Small intestine (tissue), 7 donors: ENCODE measurements at regions not wholly inside any gene's neighbourhood (a gene's known extent, or its start where the extent isn't known, plus 50 kb on each side); places are given as distances from the start of the nearest gene placed in this dataset.
"Not testable (repeated sequence)": the region's sequence is repeated elsewhere in the genome, so short reads cannot be mapped to it uniquely, and the experiment has no call there.

Source experiments
- DNase-seq, 2 donors: peaks; one replicate each; pipeline versions ENCODE4 v3.0.0 to v3.0.0-alpha.2; 2013
- FAIRE-seq: peaks from 2 replicates; lab custom pipeline; 2012; peaks lifted over from hg19 to GRCh38; lab: Jason Lieb, UNC
- H3K27ac ChIP-seq, 3 donors: one replicate each; pipeline ENCODE4 v1.5.1; 2013; ENCODE audit warnings: low read length in 2 of 3, mild to moderate bottlenecking in 2 of 3, control low read depth in 1 of 3, inconsistent platforms in 1 of 3, low read depth in 1 of 3, moderate library complexity in 1 of 3
- H3K27me3 ChIP-seq, 3 donors: one replicate each; pipeline ENCODE4 v1.6.1; 2013; ENCODE audit warnings: low read length in 3 of 3, inconsistent platforms in 1 of 3; ENCODE audit not compliant: control insufficient read depth in 3 of 3, insufficient read depth in 3 of 3
- H3K36me3 ChIP-seq, 3 donors: one replicate each; pipeline ENCODE4 v1.6.1; 2013; ENCODE audit warnings: low read length in 3 of 3, inconsistent platforms in 1 of 3, low read depth in 1 of 3, mild to moderate bottlenecking in 1 of 3, moderate library complexity in 1 of 3; ENCODE audit not compliant: control insufficient read depth in 3 of 3, insufficient read depth in 2 of 3
- H3K4me1 ChIP-seq, 3 donors: one replicate each; pipeline ENCODE4 v1.6.1; 2013; ENCODE audit warnings: low read length in 2 of 3, inconsistent platforms in 1 of 3, low read depth in 1 of 3, mild to moderate bottlenecking in 1 of 3, moderate library complexity in 1 of 3; ENCODE audit not compliant: control insufficient read depth in 3 of 3, insufficient read depth in 2 of 3
- H3K4me3 ChIP-seq, 3 donors: one replicate each; pipeline ENCODE4 v1.5.1; 2013; ENCODE audit warnings: low read length in 3 of 3, control low read depth in 1 of 3, inconsistent platforms in 1 of 3, low read depth in 1 of 3, mild to moderate bottlenecking in 1 of 3, moderate library complexity in 1 of 3
- H3K9me3 ChIP-seq, 2 donors: one replicate each; pipeline ENCODE4 v1.6.1; 2013; ENCODE audit warnings: low read depth in 1 of 2, low read length in 1 of 2; ENCODE audit not compliant: control insufficient read depth in 2 of 2, insufficient read depth in 1 of 2
- WGBS, 3 donors: extraction: QIAGEN DNeasy Blood & Tissue Kit; methylation state at CpG; one replicate each; pipeline ENCODE4 v1.1.7; 2013; 5-methylcytosine and 5-hydroxymethylcytosine counted together
- donor health status: healthy with polysubstance abuse.
- donor health status: control.
- donor health status: control.
- donor health status: Bipolar disorder and iron deficiency.
- donor health status: healthy.

GRCh38 chr4:188971125-188971524 lies 831.9 kb downstream of the TRIML1 start:
- no peaks in the 10 kb centered on the region for H3K36me3 ChIP-seq
- peaks cover 0 to 2% (median 0%) of the 10 kb centered on the region in 3 donors for H3K4me1 ChIP-seq
- FAIRE-seq (no peak), DNase-seq (peak in 1 of 2 donors; percentile 49)
- no peaks in the 10 kb centered on the region for H3K9me3 ChIP-seq
- H3K27me3 ChIP-seq = no peaks in the 10 kb centered on the region
- no peak overlapping the region for H3K27ac ChIP-seq
- no peak overlapping the region for H3K4me3 ChIP-seq
- 12 to 24% (median 17%) methylated on average over 3 of the region's 3 CpGs for WGBS, 3 donors

DNA sequence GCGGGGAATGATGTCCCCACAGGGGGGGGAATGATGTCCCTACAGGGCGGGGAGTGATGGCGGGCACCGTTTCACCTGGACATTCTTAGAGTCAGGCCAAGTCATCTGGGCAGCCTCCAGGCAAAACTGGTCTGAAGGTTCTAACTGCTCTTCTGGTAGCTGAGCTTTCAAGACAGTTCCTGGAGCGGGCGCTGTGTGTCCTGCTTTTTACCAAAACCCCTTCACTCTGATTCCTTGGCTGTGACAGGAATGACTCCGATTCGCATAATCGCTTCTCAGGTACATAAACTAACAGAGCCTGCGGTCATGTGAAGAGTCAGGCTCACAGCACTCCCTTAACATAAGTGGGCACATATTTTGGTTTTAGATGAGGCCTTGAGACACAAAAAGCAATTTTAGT lies 836.0 kb downstream of the TRIML1 start:
- Histone ChIP-seq H3K27ac (no peak overlapping the region), H3K27me3 (no peaks in the 10 kb centered on the region), H3K4me3 (no peak overlapping the region), H3K36me3 (no peaks in the 10 kb centered on the region), H3K4me1 (peaks cover 0 to 8% (median 0%) of the 10 kb centered on the region in 3 donors), H3K9me3 (no peaks in the 10 kb centered on the region)
- FAIRE-seq (no peak), DNase-seq (no peak)
- 93 to 98% (median 98%) methylated on average over 9 to 10 of the region's 10 CpGs for WGBS, 3 donors

DNA sequence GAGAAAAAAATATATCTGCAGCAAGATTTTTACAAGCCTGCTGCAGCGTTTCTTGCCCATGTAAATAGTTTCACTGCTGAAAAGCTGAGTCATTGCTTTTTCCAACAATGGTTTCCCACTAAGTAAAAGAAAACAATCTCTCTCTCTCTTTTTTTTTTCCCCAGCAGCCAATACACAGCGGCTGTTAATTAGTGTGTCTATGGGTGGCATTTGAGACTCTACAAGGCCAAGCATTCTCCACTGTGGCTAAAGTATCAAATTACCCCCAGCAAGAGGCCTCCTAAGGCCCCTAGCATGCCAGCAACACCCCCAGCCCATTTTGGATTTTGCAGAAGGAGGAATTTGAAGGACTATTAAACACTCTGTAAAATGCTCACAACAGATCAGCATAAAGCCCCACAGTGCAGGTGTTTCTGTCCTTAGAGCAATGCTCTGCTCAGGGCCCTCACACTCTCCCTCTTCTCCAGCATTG lies 837.4 kb downstream of the TRIML1 start:
- no peaks in the 10 kb centered on the region for H3K27me3 ChIP-seq
- H3K4me3 ChIP-seq = no peak overlapping the region
- peak in 1 of 2 donors; percentile 24 for DNase-seq
- H3K9me3 ChIP-seq = no peaks in the 10 kb centered on the region
- H3K36me3 ChIP-seq = no peaks in the 10 kb centered on the region
- FAIRE-seq = no peak
- 6 to 17% (median 16%) methylated on average over 2 of the region's 2 CpGs for WGBS, 3 donors
- H3K27ac ChIP-seq = peak overlapping the region in 1 of 3 donors; percentile 42
- peaks cover 0 to 8% (median 0%) of the 10 kb centered on the region in 3 donors for H3K4me1 ChIP-seq

DNA sequence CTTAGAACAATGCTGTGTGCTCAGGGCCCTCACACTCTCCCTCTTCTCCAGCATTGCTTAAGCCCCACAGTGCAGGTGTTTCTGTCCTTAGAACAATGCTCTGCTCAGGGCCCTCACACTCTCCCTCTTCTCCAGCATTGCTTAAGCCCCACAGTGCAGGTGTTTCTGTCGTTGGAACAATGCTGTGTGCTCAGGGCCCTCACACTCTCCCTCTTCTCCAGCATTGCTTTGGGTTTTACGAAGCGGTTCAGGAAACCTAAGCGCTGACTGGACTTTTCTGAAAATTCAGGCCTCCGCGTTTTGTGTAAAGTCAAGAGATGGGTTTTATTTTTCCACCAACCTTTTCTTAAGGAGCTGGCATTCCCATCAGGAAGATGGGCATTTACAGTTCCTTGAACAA lies 838.0 kb downstream of the TRIML1 start:
- not testable (repeated sequence) for H3K4me1 ChIP-seq, H3K4me3 ChIP-seq, H3K27ac ChIP-seq, DNase-seq, H3K9me3 ChIP-seq, FAIRE-seq, H3K36me3 ChIP-seq, H3K27me3 ChIP-seq
- WGBS, 3 donors = 82 to 85% (median 84%) methylated on average over 6 of the region's 6 CpGs

DNA sequence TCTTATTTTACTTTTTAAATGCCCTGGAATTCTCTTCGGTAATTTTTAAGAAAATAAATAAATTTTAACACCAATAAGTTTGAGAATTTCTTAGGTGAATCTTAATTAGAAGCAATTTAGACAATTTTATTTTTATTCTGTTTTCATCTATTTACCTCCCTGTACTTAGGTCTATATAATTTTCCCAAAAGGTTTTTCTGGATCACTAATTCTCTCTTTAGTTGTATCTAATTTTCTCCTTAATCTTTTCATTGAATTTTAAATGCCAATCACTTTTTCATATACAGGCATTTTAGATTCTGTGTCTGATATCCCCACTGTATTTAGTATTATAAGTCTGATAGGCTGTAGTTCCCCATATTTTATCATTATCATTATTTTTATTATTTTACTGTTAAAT lies 845.3 kb downstream of the TRIML1 start:
- no peak overlapping the region for H3K27ac ChIP-seq
- H3K4me1 ChIP-seq = peaks cover 0 to 4% (median 0%) of the 10 kb centered on the region in 3 donors
- H3K4me3 ChIP-seq = no peak overlapping the region
- no peaks in the 10 kb centered on the region for H3K27me3 ChIP-seq
- FAIRE-seq = no peak
- no peak for DNase-seq
- WGBS, 3 donors = 88 to 100% (median 92%) methylated on average over 1 of the region's 1 CpG
- no peaks in the 10 kb centered on the region for H3K36me3 ChIP-seq
- H3K9me3 ChIP-seq = peaks cover 0 to 7% of the 10 kb centered on the region in 2 donors

DNA sequence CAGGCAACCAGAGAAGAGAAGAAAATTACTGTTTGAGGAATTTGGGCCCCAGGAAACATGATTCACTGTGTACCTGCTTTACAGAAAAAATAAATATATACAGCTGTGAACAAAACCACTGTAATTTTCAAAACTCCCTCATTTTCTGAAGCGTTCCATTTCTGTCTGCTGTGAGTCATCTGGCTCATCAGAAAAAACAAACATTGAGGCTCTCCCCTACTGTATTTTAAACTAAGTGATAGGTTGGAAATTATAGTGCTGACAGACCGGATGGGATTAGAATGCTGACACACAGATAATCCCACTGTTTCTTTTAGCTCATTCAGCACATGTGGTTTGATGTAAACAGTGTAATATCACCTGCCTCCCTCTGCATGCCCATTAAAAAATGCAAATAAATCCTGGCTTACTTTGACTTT lies 847.0 kb downstream of the TRIML1 start:
- Histone ChIP-seq H3K36me3 (no peaks in the 10 kb centered on the region), H3K9me3 (peaks cover 0 to 7% of the 10 kb centered on the region in 2 donors), H3K27ac (no peak overlapping the region), H3K4me3 (no peak overlapping the region), H3K4me1 (peaks cover 0 to 4% (median 0%) of the 10 kb centered on the region in 3 donors), H3K27me3 (no peaks in the 10 kb centered on the region)
- WGBS, 3 donors = 52 to 59% (median 57%) methylated on average over 2 of the region's 2 CpGs
- FAIRE-seq (no peak), DNase-seq (peak in 1 of 2 donors; percentile 8)

DNA sequence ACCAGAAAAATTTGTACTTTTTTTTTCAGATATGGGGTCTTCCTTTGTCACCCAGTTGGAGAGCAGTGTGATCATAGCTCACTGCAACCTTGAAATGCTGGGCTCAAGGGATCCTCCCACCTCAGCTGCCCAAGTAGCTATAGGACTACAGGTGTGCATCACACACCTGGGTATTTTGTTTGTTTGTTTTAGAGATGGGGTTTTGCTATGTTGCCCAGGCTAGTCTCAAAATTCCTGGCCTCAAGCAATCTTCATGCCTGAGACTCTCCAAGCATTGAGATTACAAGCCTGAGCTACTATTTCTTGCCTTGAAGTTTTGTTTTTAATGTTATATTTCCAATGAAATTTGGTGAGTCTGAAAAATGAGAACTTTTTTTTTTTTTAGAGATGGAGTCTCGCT lies 847.8 kb downstream of the TRIML1 start:
- H3K4me1 ChIP-seq = peaks cover 0 to 4% (median 0%) of the 10 kb centered on the region in 3 donors
- H3K4me3 ChIP-seq = no peak overlapping the region
- no peaks in the 10 kb centered on the region for H3K27me3 ChIP-seq
- peaks cover 0 to 7% of the 10 kb centered on the region in 2 donors for H3K9me3 ChIP-seq
- DNase-seq = no peak
- no peak overlapping the region for H3K27ac ChIP-seq
- WGBS, 3 donors = 88 to 91% (median 90%) methylated on average over 1 of the region's 1 CpG
- FAIRE-seq = no peak
- no peaks in the 10 kb centered on the region for H3K36me3 ChIP-seq

DNA sequence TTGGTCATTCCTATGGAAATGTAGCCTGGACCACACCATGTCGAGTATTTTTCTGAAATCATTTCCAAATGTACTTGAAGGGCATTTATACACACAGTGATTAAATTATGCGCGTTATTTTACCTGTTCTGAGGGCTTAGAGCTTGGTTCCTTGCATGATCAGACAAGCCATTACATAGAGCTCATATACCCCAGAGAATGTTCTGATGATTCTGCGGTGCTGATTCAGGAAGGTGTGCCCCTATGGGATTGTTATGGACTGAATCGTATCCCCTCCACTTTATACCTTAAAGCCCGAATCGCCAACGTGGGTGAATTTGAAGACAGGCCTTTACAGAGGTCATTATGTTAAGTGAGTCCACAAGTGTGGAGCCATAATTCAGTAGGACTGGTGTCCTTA lies 848.9 kb downstream of the TRIML1 start:
- Histone ChIP-seq H3K36me3 (no peaks in the 10 kb centered on the region), H3K4me1 (peaks cover 0 to 4% (median 0%) of the 10 kb centered on the region in 3 donors), H3K27ac (no peak overlapping the region), H3K9me3 (peaks cover 0 to 7% of the 10 kb centered on the region in 2 donors), H3K27me3 (no peaks in the 10 kb centered on the region), H3K4me3 (no peak overlapping the region)
- no peak for DNase-seq
- WGBS, 3 donors = 92 to 95% (median 93%) methylated on average over 8 of the region's 8 CpGs
- no peak for FAIRE-seq

DNA sequence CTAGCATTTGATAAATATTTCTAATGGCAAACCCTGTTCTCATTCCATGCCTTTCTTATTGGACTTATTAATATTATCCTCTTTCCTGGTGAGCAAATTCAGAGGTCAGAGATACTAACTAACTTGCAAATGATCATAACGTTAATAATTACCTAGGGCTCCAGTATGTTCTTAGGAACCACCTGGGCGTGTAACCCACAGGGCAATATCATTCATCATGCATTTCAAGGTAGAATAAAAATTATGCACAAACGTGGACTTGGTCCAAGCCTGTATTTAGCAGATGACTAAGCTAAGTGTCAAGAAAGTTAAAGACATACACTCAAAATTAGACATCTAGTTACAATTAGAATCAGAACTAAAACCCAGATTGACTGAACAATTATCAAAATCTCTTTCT lies 850.1 kb downstream of the TRIML1 start:
- H3K27me3 ChIP-seq = no peaks in the 10 kb centered on the region
- H3K36me3 ChIP-seq = no peaks in the 10 kb centered on the region
- 9 to 58% (median 27%) methylated on average over 3 of the region's 3 CpGs for WGBS, 3 donors
- FAIRE-seq = peak; percentile 92
- peaks cover 0 to 7% of the 10 kb centered on the region in 2 donors for H3K9me3 ChIP-seq
- H3K4me1 ChIP-seq = peaks cover 0 to 4% (median 0%) of the 10 kb centered on the region in 3 donors
- peak overlapping the region in 1 of 3 donors; percentile 77 for H3K27ac ChIP-seq
- no peak overlapping the region for H3K4me3 ChIP-seq
- DNase-seq = peak; percentile 74 to 95
